ENCODE measurements at regions not wholly inside any gene's neighbourhood (a gene's known extent, or its start where the extent isn't known, plus 50 kb on each side); places are given as distances from the start of the nearest gene placed in this dataset.

GRCh38 chr6:166084951-166085350 lies 82.7 kb downstream of the TBXT start:
- TF ChIP-seq EZH2 (IDR thresholded peaks at IDR 0.05; ENCODE audit: insufficient read depth, low read length) (no peak), CTCF (IDR thresholded peaks at IDR 0.05; ENCODE audit: insufficient read depth, low read depth, low read length) (no peak)
